ENCODE measurements at regions not wholly inside any gene's neighbourhood (a gene's known extent, or its start where the extent isn't known, plus 50 kb on each side); places are given as distances from the start of the nearest gene placed in this dataset.

DNA sequence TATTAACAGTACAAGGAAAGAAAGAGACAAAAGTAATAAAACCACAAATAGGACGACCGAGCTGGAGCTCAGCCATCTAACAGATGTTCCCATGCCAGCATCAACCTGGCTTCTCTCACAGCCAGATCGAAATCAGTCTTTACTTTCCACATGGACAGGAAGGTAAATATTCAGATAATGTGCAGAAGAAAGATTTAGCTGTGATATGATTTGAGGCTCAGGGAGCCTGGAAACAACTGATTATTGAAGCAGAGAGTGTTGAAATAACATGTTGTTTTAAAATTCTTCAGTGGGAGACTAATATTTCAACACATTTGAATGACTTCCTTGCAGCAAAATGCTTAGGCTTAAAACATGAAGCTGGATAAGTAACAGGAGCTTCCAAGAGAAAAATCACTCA is 546.8 kb downstream of the ETS1 start:
- DNase-seq (ENCODE audit: low read depth): no peak

DNA sequence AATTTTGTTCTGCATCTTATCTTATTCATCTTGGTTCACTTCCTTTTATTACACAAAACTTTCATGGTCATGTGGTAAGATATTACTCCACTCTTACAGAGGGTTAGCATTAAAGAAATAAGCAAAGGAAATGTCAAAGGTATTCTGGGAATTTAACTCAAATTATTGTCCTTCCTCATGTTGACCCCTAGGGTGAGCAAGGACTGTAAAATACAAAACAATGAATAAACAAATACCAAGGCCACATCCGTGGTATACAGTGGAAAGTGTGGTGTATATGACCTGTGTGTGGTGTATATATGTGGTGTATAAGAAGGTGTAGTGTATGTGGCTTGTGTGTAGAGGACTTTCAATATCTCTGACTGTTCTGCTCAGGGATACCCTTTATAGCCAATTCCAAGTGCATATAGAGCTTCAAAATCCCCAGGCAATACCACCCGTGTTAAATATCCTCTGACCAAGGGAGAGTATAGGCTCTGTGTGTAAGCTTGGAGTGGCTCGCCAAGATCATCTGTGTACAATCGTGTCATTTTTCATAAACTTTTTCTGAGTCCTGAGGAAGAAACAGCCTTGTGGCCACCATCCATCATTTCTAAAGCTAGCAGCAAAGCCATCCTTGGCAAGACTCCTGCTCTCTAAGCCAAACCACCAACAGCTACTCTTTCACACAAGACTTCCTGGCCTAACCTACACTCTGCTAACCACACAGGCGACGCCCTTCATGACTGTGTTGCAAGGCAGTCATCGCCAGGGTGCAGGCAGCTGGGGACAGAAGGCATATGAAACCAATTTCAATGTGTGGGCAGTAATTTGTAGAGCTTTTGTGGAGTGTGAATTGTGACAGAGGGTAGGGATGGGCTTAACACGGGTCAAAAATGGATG is 548.0 kb downstream of the ETS1 start:
- peak; percentile 65 for DNase-seq (ENCODE audit: low read depth)

DNA sequence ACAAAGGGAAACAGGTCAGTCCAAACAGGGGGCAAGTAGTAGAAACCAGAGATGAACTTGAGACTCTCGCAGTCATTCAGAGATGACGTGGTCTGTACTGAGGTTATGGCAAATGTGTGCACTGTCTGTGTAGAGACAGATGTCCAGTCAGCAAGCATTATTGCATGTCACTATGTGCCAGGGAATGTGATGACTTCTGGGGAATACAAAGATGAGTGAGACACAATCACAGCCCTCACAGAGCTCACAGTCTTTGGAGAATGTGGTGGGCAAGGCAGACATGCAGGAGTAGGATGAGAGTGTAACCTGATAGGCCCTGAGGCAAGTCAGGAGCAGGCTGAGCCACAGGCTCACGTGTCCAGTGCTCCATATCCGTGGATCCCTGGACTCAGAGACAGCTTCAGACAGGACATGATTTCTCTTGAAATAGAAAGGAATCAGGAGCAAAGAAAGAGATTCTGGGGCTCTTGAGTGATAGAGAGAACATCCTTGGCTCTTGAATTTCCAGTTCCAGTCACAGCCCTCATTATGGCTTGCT is 550.7 kb downstream of the ETS1 start:
- DNase-seq (ENCODE audit: low read depth): no peak

DNA sequence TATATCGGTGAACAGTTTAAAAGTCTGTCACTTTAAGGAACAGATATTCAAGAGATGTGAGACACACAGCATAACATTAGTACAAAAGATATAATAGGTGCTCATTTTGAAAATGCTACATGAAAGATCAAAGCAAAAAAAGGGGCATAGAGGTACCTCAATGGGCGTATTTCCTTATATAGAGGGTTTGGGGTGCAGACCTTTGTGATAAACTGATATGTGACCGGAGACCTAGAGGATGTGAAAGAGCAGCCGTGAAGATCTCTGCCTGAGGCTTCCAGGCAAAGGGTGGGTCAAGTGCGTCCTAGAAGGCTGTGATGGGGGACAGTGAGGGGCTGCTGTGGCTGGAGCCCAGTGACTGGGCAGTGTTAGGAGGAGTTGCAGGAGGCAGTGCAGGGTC is 551.4 kb downstream of the ETS1 start:
- DNase-seq (ENCODE audit: low read depth): no peak

DNA sequence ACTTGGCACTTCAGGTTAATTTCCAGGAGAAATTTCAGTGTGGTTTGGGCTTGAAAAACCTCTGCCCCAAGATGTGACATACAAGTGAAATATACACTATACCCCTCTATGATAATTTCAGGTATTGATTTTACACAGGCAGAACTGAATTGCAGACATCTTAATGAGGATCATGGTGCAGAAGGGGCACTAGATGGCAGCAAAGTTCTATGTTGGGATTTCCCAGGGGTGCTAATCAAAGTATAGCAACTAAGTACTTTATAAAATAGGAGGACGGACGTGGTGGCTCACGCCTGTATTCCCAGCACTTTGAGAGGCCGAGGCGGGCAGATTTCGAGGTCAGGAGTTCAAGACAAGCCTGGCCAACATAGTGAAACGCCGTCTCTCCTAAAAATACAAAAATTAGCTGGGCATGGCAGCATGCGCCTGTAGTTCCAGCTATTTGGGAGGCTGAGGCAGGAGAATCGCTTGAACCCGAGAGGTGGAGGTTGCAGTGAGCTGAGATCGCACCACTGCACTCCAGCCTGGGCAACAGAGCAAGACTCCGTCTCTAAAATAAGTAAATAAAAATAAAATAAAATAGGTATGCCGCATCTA is 555.7 kb downstream of the ETS1 start:
- DNase-seq (ENCODE audit: low read depth): peak; percentile 48

DNA sequence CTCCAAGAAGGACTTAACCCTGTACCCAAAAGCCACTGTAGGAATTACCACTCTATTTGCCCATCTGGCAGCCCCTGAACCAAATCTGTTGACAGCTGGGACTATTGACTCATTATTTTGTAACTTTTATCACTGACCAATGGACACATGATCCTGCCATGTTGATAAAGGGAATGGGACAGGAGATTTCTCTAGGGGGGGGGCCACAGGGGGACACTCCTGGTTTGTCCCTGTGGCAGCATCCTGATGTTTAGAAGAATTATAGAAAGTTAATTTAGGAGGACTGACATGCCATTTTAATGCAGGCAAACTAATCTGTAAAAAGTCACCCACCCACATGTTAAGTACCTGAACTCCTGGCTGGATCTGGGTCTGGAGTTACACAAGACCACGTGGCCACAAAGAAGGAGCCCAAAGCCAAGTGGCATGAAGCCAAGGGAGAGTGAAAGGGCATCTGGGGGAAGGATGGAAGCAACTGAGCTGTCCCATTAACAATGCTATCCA is 558.1 kb downstream of the ETS1 start:
- no peak for DNase-seq (ENCODE audit: low read depth)

DNA sequence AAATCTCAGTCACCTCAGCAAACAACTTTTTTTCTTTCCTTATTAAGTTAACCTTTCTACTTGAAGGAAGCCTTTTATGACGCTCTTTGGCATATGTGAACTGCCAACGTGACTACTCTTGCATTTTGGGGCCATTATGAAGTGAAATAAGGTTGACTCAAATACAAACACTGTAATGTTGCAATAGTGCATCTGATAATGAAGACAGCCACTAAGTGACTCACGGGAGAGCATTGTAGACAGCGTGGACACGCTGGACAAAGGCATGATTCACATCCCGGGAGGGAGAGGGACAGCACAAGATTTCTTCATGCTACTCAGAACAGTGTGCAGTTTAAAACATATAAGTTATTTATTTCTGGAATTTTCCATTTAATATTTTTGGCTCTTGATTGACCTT is 560.8 kb downstream of the ETS1 start:
- DNase-seq (ENCODE audit: low read depth): no peak

DNA sequence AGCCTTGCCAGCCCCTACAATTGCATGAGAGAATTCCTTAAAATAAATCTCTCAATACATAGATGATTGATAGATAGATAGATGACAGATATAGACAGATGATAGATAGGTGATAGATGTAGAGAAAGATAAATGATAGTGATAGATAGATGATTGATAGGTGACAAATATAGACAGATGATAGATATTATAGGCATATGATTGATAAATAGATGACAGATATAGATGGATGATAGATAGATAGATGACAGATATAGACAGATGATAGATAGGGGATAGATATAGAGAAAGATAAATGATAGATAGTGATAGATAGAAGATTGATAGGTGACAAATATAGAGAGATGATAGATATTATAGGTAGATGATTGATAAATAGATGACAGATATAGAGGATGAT is 564.6 kb downstream of the ETS1 start:
- DNase-seq (ENCODE audit: low read depth): no peak

DNA sequence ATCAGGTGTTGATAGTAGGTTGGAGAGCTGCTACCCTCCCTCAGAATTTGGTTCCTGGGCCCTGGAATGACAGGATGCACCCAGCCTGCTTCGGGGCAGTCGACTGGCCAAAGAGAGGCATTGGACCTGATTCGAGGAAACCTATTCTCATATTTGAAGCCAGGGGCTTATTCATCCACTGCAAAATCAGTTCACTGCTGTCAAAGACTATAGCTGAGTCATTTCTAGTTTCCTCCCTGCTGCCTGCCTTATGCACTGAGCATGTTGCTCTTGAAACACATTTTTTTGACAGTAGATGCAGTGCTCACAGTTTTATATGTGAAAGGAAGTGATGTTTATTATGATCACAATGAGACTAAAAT is 565.4 kb downstream of the ETS1 start:
- DNase-seq (ENCODE audit: low read depth): no peak

DNA sequence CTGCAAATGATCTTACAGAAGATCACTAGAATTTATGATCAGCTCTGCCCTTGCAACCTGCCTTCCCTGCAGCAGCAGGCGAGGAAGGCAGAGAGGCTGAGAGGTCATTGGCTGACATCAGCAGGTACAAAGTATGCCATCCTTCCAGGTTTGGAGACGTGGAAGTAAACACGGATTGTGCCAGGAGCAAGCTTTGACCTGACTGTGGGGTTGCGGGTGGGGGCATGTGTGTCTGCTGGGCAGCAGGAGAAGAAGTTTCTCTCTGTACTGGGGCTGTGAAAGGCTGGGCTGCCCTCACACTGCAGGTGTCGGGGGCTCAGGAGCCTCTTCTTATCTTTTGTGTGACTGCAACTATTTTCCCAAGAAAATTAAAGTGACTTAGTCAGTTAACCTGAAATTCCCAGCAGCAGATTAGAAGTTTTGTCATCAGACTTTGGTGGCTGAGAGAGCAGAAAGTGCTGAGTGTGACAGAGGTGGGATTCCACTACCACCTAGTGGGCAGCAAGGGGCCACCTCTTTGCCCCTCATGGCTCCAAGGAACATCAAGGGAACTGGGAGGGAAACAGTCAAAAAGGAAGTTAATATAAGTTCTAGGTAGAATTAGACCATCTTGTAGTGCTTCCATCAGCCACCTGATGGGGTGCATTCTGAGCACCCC is 565.9 kb downstream of the ETS1 start:
- DNase-seq (ENCODE audit: low read depth): no peak

DNA sequence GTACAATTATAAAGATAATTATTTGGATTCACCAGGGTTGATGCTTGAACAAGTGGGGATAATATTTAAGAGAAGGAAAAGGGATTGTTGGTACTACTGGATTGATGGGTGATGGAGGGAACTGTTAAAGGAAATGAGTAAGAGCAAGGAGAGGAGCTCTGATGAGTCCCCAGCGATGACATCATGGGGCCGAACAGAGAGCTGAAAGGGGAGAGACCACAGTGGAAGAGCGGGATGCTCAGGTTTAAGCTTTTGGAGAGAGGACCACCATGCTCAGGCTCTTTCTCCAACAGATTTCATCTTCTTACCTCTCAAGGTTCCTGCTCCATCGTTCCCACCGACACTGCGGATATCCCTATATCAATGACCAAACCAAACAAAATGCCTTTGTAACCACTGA is 568.7 kb downstream of the ETS1 start:
- no peak for DNase-seq (ENCODE audit: low read depth)

DNA sequence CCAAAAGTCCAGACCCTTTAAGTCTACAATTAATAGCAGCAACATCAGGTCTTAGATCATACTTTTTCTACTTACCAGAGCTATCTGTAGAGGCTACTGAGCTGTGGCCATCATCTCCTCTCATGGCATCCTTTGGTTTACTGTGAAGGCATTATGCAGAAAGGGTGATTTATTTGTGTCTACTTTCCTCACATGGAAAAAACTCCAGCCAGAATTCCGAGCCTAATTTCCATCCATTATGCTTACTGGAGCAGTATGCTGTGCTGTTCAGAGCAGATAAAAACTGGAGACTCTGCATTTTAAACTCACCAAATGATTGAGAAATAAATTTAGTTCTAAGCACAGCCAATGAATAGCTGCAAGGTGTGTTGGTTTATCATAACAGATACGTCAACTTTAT is 581.8 kb downstream of the ETS1 start:
- no peak for DNase-seq (ENCODE audit: low read depth)

DNA sequence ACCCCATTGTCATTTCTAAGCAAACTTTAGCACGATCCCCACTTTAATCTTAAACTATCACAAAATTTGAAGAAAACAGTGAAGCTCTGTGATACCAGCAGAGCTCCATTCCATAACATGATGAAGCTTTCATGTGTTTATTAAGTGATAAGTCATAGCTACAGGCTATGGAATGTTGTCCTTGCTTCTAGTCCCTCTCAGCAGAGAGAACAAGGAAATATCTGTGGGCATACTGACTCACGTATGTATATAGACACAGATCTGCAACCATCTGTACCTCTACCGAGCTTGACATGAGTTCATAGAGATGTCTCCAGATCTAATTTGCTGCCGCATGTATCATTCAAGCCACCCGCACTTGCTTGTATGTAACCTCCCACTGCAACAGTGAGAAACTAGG is 588.9 kb downstream of the ETS1 start:
- DNase-seq (ENCODE audit: low read depth): no peak

DNA sequence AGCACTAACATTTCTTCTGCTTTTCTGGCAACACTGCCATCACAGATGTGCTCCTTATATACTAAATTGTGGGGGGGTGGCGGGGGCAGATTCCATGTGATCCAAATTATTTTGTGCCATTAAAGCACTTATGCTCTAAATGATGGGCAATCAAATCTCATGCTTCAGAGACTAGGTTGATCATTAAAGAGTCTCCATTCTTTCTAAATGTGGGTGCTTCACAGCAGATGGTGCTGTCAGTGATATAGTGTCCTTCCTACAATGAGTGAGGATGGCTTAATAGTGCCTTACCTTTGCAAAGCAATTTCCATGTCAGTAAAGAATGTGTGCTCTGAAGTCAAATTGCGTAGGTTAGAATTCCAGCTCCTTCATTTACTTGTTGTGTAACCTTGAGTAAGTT is 589.8 kb downstream of the ETS1 start:
- no peak for DNase-seq (ENCODE audit: low read depth)

DNA sequence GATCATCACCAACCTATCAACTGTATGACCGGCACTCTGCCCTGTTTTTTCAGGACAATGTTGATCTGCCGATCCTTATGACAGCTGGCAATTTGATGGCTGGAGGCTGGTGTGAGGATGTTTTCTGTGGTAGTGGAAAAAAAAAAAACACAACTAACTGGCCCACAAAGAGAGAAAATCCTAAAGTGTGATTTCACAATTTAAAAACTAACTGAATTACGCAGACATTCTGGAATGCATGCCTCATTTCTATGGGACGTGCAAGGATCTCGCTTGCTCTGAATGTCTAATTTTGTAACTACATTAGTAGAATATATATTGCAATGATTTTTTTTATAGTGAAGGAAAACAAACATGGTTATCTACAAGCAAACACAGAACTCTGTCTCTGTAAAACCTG is 590.5 kb downstream of the ETS1 start:
- DNase-seq (ENCODE audit: low read depth): no peak

DNA sequence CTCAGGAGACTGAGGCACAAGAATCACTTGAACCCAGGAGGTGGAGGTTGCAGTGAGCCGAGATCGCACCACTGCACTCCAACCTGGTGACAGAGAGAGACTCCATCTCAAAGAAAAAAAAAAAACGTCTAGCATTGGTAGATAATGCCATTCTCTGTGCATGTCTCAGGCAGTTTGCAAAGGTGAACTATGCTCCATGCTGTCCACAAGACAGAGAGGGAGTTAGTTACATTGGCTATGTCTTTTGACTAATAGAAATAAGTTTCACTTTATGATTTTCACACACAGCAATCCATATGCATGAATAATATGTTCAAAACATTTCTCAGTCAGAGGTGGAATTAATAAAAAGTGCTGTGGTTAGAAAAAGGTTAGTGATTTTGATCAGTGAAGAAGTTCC is 591.4 kb downstream of the ETS1 start:
- DNase-seq (ENCODE audit: low read depth): no peak

DNA sequence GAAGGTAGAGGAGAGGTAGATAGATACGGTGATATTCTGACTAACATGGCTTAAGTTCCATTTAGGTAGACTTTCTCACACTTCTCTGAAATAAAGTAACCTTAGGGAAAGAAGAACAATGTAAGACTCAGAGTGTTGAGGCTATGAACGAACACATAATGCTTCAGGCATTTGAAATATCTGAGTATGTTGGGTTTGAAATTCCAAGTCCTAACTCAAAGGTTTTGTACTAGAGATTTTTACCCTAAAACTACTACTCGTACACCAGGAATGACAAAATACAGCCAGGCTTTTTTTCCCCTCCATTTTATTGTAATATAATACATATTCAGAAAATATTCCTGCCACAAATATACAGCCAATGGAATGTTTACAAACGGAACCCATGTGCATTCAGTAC is 592.6 kb downstream of the ETS1 start:
- no peak for DNase-seq (ENCODE audit: low read depth)

DNA sequence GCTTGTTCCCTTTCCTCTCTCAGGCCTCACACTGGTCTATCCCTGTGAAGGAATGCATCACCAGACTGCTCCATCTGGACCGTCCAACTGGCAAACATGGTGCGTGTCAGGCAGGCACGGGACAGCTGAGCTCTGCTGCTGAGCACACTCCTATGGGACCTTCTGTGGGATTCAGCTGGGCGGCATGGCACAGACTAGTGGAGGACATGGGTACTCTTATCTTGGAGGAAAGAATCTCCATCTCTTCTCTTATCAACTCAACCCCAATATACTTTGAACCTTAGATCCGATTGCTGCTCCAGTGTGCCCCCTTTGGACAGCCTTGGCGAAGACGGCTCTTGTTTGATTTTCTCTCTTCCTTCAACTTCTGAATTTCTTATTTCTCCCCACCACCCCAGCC is 593.6 kb downstream of the ETS1 start:
- DNase-seq (ENCODE audit: low read depth): no peak

DNA sequence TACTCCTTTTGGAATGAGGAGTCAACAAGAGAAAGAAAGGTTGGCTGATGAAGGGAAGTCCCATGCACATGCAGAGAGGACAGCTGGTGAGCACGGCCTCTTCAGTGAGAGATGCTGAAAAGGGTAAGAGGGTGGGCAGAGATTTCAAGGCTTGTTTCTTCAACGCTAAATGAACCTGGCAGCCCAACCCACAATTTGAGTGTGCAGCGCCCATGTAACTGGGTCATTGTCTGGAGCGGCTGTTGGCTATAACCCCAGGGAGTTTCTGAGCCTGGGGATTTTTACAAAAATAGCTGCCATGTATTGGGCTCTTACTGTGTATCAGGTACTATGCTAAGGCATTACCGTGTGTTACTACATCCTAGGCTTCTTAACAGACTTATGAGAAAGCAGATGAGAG is 594.1 kb downstream of the ETS1 start:
- no peak for DNase-seq (ENCODE audit: low read depth)

DNA sequence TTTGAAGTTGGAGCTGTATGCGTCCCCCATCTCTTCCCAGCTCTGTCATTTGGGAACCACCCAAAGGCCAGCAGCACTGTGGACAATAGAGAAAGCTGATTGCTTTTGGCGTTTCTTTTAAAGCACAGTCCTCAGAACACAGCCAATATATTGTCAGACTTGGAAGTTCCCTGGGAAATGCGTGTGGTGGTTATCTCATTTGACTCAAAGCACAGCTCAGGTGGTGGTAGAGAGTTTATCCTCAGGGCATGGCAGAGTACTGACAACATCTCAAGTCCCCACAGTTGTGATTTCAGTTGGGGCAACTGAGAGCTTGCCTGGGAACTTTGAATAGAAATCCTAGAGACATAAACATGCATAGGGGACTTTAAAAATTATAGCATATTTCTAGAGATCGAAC is 601.3 kb downstream of the ETS1 start:
- no peak for DNase-seq (ENCODE audit: low read depth)

DNA sequence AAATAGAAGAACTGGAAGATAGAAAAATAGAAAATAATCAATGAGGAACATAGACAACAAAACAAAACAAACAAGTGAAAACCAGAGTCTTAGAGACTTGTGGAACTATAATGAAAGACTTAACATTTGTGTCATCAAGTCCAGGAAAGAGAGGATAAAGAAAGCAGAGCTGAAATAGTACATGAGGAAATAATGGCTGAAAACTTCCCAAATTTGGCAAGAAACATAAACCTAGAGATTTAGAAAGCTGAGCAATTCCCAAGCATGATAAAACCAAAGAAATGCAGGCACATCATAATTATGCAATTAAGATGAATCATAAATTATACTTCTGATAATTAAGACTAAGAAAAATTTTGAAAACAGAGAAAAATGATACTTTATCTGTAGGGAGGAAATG is 614.5 kb downstream of the ETS1 start:
- DNase-seq (ENCODE audit: low read depth): no peak

DNA sequence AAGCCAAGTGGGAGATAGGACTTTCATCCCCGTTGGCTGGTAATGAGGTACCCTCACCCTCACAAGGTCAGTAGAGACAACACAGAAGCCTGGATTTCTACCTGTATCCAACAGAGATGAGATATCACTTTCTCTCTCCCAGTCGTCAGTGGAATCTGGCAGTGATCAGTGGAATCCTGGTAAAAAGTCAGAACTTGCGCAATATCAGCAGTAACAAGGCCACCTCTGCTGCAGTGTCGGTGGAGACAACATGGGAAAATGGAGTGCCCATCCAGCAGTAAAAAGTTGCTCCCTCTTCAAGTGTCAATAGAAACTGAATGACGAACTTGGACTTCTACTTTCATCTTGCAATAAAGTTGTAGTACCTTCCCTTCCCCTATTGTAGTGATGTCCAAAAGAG is 615.9 kb downstream of the ETS1 start:
- no peak for DNase-seq (ENCODE audit: low read depth)

DNA sequence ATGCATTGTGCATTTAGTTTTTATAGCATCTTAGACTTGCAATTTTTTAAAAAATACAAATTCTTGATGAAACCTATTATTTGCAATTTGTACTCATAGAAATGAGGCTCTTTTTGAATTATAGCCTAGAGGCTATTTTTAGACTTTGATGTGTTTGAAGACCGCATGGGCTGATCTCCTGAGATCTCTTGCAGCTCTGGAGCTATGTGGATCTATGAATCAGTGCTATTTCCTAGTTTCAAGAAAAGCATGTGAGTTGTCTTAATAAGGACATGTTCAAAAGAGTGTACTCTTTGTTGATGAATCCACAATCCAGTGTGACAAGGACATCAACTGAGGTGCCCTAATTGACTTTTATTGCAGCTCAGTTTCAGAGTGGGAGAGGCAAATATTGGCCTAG is 620.5 kb downstream of the ETS1 start:
- no peak for DNase-seq (ENCODE audit: low read depth)

Measured in activated gamma-delta T cell treated with anti-CD3 and anti-CD28 coated beads, Interleukin-2, amount 50 U/mL, for 16 hours (primary cell).